ENCODE measurements at regions not wholly inside any gene's neighbourhood (a gene's known extent, or its start where the extent isn't known, plus 50 kb on each side); places are given as distances from the start of the nearest gene placed in this dataset.

DNA sequence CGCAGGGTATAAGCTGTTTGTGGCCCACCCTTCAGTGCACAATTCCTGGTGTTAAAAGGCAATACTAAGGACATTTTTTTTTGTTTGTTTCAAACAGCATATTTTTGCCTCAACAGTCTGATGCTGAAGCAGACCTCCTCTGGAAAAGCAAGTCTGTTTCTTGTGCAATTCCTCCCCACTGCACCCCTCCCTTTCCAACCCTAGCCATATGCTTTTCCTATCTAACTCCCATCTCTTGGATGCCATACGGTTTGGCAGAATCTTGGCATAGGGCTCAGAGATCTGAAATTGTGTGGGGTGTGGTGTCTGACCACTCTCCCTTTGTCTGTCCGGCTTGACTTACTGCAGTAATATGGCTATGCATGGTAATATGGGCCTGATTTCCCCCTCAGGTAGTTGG is 161.6 kb downstream of the TMEM38B start:
- H3K27ac Mint-ChIP-seq (ENCODE audit: unreplicated experiment) = no peak overlapping the region
- no peak overlapping the region for H3K4me3 Mint-ChIP-seq (ENCODE audit: unreplicated experiment)
- H3K36me3 Mint-ChIP-seq (ENCODE audit: low read depth, unreplicated experiment) = no peaks in the 10 kb centered on the region
- no peaks in the 10 kb centered on the region for H3K9me3 Mint-ChIP-seq (ENCODE audit: unreplicated experiment)
- peaks cover 9% of the 10 kb centered on the region for H3K4me1 Mint-ChIP-seq (ENCODE audit: unreplicated experiment)
- no peaks in the 10 kb centered on the region for H3K27me3 Mint-ChIP-seq (ENCODE audit: unreplicated experiment)
- no peak for DNase-seq (ENCODE audit: low spot score)
- TF ChIP-seq, protein P1, sequence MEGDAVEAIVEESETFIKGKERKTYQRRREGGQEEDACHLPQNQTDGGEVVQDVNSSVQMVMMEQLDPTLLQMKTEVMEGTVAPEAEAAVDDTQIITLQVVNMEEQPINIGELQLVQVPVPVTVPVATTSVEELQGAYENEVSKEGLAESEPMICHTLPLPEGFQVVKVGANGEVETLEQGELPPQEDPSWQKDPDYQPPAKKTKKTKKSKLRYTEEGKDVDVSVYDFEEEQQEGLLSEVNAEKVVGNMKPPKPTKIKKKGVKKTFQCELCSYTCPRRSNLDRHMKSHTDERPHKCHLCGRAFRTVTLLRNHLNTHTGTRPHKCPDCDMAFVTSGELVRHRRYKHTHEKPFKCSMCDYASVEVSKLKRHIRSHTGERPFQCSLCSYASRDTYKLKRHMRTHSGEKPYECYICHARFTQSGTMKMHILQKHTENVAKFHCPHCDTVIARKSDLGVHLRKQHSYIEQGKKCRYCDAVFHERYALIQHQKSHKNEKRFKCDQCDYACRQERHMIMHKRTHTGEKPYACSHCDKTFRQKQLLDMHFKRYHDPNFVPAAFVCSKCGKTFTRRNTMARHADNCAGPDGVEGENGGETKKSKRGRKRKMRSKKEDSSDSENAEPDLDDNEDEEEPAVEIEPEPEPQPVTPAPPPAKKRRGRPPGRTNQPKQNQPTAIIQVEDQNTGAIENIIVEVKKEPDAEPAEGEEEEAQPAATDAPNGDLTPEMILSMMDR (IDR thresholded peaks at IDR 0.05; ENCODE audit: unreplicated experiment) = no peak

DNA sequence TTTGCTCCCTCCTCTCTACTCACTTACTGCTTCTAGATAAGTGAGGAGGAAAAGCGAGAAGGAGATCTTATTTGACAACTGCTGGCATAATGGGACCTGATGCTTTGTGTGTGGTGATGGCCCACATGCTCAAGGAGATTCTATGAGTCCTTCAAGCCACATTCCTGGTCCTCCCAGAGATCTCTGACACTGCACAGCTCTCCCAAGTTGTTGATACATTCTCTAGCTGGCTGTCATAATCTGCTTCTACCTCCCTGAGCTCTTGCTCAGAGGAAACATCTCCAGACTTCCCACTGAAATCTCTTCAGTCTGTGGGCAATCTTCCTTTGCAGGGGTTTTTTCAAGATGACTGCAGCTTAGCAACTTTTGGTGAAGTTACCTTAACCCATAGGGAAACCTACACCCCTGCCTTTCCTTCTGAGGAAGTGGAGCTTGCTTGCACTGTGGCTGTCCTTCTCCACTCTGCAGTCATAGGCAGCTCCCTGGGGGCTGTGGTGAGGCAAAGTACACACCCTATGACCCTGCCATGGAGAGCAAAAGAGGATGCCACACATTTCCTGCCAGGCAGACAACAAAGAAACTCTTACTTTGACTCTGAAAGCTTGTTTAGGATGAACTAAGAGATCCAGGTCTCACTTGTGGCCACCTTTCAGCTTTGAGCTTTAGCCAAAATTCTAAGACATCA is 163.8 kb downstream of the TMEM38B start:
- no peaks in the 10 kb centered on the region for H3K27me3 Mint-ChIP-seq (ENCODE audit: unreplicated experiment)
- H3K4me1 Mint-ChIP-seq (ENCODE audit: unreplicated experiment) = peaks cover 9% of the 10 kb centered on the region
- H3K9me3 Mint-ChIP-seq (ENCODE audit: unreplicated experiment) = no peaks in the 10 kb centered on the region
- TF ChIP-seq, protein P1 (IDR thresholded peaks at IDR 0.05; ENCODE audit: unreplicated experiment) = no peak
- no peak for DNase-seq (ENCODE audit: low spot score)
- H3K27ac Mint-ChIP-seq (ENCODE audit: unreplicated experiment) = no peak overlapping the region
- H3K4me3 Mint-ChIP-seq (ENCODE audit: unreplicated experiment) = no peak overlapping the region
- no peaks in the 10 kb centered on the region for H3K36me3 Mint-ChIP-seq (ENCODE audit: low read depth, unreplicated experiment)

DNA sequence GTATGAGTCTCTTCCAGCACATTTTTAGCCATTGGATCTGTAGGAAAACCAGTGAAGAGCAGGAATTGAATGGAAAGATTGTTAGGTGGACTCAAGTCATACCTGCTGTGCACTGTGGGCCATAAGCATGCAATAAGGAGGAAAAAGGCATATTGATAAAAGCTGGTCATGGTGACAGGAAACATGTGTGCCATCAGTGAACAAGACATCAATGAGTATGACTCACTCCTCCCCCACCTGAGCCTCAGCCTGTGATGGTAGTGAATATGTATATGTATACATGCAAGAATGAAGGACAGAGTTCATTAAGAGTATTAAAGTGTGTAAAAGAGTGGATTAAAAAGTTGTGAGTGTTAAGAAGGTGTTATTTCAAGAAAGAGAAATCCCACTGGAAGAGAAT is 164.5 kb downstream of the TMEM38B start:
- peaks cover 9% of the 10 kb centered on the region for H3K4me1 Mint-ChIP-seq (ENCODE audit: unreplicated experiment)
- H3K4me3 Mint-ChIP-seq (ENCODE audit: unreplicated experiment) = no peak overlapping the region
- H3K27ac Mint-ChIP-seq (ENCODE audit: unreplicated experiment) = no peak overlapping the region
- no peaks in the 10 kb centered on the region for H3K36me3 Mint-ChIP-seq (ENCODE audit: low read depth, unreplicated experiment)
- no peak for DNase-seq (ENCODE audit: low spot score)
- H3K9me3 Mint-ChIP-seq (ENCODE audit: unreplicated experiment) = no peaks in the 10 kb centered on the region
- TF ChIP-seq, protein P1 (IDR thresholded peaks at IDR 0.05; ENCODE audit: unreplicated experiment) = no peak
- no peaks in the 10 kb centered on the region for H3K27me3 Mint-ChIP-seq (ENCODE audit: unreplicated experiment)

DNA sequence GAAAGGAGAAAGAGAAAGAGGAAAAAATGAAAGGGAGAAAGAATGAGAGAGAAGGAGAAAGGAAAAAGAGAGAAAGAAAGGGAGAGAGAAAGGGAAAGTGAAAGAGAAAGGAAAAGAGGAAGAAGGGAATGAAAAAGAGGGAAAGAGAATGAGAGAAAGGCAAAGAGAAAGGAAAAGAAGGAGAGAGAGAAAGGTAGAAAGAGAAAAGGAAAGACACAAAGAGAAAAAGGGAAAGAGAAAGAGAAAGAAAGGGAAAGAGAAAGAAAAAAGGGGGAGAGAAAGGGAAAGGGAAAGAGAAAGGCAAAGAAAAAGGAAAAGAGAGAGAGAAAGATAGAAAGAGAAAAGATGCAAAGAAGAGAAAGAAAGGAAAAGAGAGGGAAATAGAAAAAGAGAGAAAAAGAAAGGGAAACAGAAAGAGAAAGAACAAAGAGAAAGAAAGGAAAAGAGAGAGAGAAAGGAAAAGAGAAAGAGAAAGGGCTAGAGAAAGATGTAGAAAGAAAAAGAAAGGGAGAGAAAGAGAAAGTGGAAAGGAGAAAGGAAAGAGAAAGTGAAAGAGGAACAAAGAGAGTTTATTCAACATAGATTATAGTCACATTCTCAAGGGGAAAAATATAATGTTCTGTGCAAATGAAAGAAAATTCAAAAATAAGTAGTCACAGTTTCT is 165.2 kb downstream of the TMEM38B start:
- Mint-ChIP-seq H3K27ac (ENCODE audit: unreplicated experiment) (no peak overlapping the region), H3K27me3 (ENCODE audit: unreplicated experiment) (no peaks in the 10 kb centered on the region)
- TF ChIP-seq, protein P1 (IDR thresholded peaks at IDR 0.05; ENCODE audit: unreplicated experiment) = no peak

DNA sequence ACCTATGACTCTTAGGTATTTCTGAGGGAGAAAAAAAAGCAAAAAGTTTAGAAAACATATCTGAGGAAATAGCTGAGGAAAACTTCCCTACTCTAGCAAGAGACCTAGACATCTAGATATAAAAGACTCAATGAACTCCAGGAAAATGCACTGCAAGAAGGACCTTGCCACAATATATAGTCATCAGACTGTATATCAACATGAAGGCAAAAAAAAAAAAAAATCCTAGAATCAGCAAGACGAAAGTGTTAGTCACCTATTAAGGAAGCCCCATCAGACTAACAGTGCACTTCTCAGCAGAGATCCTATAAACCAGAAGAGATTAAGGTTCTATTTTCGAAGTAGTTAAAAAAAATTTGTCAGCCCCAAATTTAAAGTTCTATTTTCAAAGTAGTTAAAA is 166.2 kb downstream of the TMEM38B start:
- no peaks in the 10 kb centered on the region for H3K36me3 Mint-ChIP-seq (ENCODE audit: low read depth, unreplicated experiment)
- no peak for DNase-seq (ENCODE audit: low spot score)
- no peaks in the 10 kb centered on the region for H3K9me3 Mint-ChIP-seq (ENCODE audit: unreplicated experiment)
- no peak overlapping the region for H3K4me3 Mint-ChIP-seq (ENCODE audit: unreplicated experiment)
- TF ChIP-seq, protein P1 (IDR thresholded peaks at IDR 0.05; ENCODE audit: unreplicated experiment) = no peak
- no peaks in the 10 kb centered on the region for H3K27me3 Mint-ChIP-seq (ENCODE audit: unreplicated experiment)
- no peak overlapping the region for H3K27ac Mint-ChIP-seq (ENCODE audit: unreplicated experiment)
- H3K4me1 Mint-ChIP-seq (ENCODE audit: unreplicated experiment) = peaks cover 9% of the 10 kb centered on the region

More for the DNA sequence above, 165.2 kb downstream of the TMEM38B start:
- Mint-ChIP-seq H3K9me3 (ENCODE audit: unreplicated experiment) (no peaks in the 10 kb centered on the region), H3K4me1 (ENCODE audit: unreplicated experiment) (peaks cover 9% of the 10 kb centered on the region), H3K4me3 (ENCODE audit: unreplicated experiment) (no peak overlapping the region), H3K36me3 (ENCODE audit: low read depth, unreplicated experiment) (no peaks in the 10 kb centered on the region)
- no peak for DNase-seq (ENCODE audit: low spot score)
